ENCODE measurements at regions not wholly inside any gene's neighbourhood (a gene's known extent, or its start where the extent isn't known, plus 50 kb on each side); places are given as distances from the start of the nearest gene placed in this dataset.

- Mint-ChIP-seq H3K27ac (no peak overlapping the region), H3K27me3 (ENCODE audit: low read depth) (no peaks in the 10 kb centered on the region), H3K9me3 (peaks cover 12% of the 10 kb centered on the region), H3K4me1 (peaks cover 2% of the 10 kb centered on the region), H3K4me3 (no peak overlapping the region), H3K36me3 (no peaks in the 10 kb centered on the region)
- DNase-seq (ENCODE audit: low spot score in 2 of 2, unreplicated experiment in 2 of 2) = no peak
- TF ChIP-seq CTCF (IDR thresholded peaks at IDR 0.05; ENCODE audit: unreplicated experiment) = no peak
Observed at GRCh38 chr4:63578383-63578782, 830.9 kb downstream of the TECRL start.

GRCh38 chr4:63566658-63567057 lies 842.6 kb downstream of the TECRL start:
- Mint-ChIP-seq H3K9me3 (peaks cover 8% of the 10 kb centered on the region), H3K36me3 (no peaks in the 10 kb centered on the region), H3K4me1 (no peaks in the 10 kb centered on the region), H3K27me3 (ENCODE audit: low read depth) (no peaks in the 10 kb centered on the region), H3K4me3 (no peak overlapping the region), H3K27ac (no peak overlapping the region)
- TF ChIP-seq CTCF (IDR thresholded peaks at IDR 0.05; ENCODE audit: unreplicated experiment) = no peak
- DNase-seq (ENCODE audit: low spot score in 2 of 2, unreplicated experiment in 2 of 2) = no peak

DNA sequence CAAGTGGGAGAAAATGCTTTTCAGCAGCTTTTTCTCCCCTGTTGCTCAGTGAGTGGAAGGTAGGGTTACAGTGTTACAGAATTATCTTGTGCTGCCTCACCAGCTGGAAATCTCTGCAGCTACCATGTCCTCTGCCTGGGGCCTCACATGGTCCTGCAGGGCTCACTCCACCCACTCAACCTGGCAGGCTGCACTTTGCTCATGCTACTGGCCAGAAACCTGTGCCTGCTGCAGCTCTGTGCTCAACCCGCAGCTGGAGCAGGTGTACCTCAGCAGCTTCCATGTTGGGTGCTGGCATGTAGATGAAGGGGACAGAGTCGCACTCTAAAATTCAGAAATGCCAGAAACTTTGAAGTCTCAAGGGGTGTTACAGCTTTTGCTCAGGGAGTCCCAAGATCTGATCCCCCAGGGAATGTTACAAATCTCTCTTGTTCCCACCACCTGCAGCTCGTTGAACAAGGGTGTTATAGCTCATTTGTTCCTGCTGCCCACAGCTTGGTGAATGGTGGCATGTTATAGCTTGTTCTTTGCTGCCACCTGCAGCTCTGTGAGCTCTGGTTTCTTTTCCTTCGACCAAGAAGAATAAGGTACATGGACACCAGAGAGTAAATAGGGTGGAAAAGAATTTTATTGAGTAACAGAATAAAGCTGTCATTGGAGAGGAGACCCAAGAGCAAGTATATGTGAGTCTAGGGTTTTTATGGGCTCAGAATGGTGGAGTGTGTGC lies 845.8 kb downstream of the TECRL start:
- DNase-seq (ENCODE audit: low spot score in 2 of 2, unreplicated experiment in 2 of 2) = no peak
- Mint-ChIP-seq H3K9me3 (no peaks in the 10 kb centered on the region), H3K4me3 (no peak overlapping the region), H3K4me1 (no peaks in the 10 kb centered on the region), H3K27me3 (ENCODE audit: low read depth) (no peaks in the 10 kb centered on the region), H3K27ac (no peak overlapping the region), H3K36me3 (no peaks in the 10 kb centered on the region)
- no peak for TF ChIP-seq CTCF (IDR thresholded peaks at IDR 0.05; ENCODE audit: unreplicated experiment)

GRCh38 chr4:63558709-63559108 lies 850.5 kb downstream of the TECRL start:
- no peaks in the 10 kb centered on the region for H3K36me3 Mint-ChIP-seq

GRCh38 chr4:63556332-63556731 lies 852.9 kb downstream of the TECRL start:
- no peaks in the 10 kb centered on the region for H3K36me3 Mint-ChIP-seq
- no peak for DNase-seq (ENCODE audit: low spot score in 2 of 2, unreplicated experiment in 2 of 2)
- no peak for TF ChIP-seq CTCF (IDR thresholded peaks at IDR 0.05; ENCODE audit: unreplicated experiment)
- H3K9me3 Mint-ChIP-seq = no peaks in the 10 kb centered on the region
- H3K4me1 Mint-ChIP-seq = peaks cover 3% of the 10 kb centered on the region
- H3K27me3 Mint-ChIP-seq (ENCODE audit: low read depth) = no peaks in the 10 kb centered on the region
- no peak overlapping the region for H3K4me3 Mint-ChIP-seq
- H3K27ac Mint-ChIP-seq = no peak overlapping the region

More at GRCh38 chr4:63558709-63559108, 850.5 kb downstream of the TECRL start:
- peaks cover under 1% of the 10 kb centered on the region for H3K4me1 Mint-ChIP-seq
- no peaks in the 10 kb centered on the region for H3K27me3 Mint-ChIP-seq (ENCODE audit: low read depth)
- H3K27ac Mint-ChIP-seq = no peak overlapping the region
- H3K4me3 Mint-ChIP-seq = no peak overlapping the region
- no peak for DNase-seq (ENCODE audit: low spot score in 2 of 2, unreplicated experiment in 2 of 2)
- TF ChIP-seq CTCF (IDR thresholded peaks at IDR 0.05; ENCODE audit: unreplicated experiment) = no peak
- H3K9me3 Mint-ChIP-seq = no peaks in the 10 kb centered on the region

Measured in mesothelial cell of epicardium (in vitro differentiated cells).